ENCODE measurements at regions not wholly inside any gene's neighbourhood (a gene's known extent, or its start where the extent isn't known, plus 50 kb on each side); places are given as distances from the start of the nearest gene placed in this dataset.

DNA sequence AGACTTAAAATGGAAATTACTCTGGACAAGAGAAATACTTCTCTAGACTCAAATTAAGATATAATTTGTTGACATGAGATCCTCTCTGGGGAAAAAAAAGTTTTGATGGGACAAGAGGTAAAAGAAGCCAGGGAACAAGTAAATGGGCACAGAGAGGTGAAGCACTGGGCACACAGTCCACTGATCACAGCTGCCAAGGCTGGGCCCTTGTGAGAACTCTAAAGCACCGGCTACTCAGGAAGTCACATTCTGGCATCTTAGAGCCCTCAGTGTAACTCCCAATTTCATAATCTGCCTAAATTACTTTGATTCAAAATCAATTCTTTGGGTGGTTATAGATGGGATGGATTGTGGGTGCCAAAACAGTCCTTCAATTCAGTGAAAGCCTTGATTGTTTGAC lies 123.2 kb upstream of the CACNA2D1 start:
- TF ChIP-seq, protein P1, sequence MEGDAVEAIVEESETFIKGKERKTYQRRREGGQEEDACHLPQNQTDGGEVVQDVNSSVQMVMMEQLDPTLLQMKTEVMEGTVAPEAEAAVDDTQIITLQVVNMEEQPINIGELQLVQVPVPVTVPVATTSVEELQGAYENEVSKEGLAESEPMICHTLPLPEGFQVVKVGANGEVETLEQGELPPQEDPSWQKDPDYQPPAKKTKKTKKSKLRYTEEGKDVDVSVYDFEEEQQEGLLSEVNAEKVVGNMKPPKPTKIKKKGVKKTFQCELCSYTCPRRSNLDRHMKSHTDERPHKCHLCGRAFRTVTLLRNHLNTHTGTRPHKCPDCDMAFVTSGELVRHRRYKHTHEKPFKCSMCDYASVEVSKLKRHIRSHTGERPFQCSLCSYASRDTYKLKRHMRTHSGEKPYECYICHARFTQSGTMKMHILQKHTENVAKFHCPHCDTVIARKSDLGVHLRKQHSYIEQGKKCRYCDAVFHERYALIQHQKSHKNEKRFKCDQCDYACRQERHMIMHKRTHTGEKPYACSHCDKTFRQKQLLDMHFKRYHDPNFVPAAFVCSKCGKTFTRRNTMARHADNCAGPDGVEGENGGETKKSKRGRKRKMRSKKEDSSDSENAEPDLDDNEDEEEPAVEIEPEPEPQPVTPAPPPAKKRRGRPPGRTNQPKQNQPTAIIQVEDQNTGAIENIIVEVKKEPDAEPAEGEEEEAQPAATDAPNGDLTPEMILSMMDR (conservative IDR thresholded peaks at IDR 0.05; ENCODE audit: low read depth, low read length) = no peak
- no peak for TF ChIP-seq POLR2A (IDR thresholded peaks at IDR 0.05; ENCODE audit: low read depth, low read length)
- TF ChIP-seq, protein P2, sequence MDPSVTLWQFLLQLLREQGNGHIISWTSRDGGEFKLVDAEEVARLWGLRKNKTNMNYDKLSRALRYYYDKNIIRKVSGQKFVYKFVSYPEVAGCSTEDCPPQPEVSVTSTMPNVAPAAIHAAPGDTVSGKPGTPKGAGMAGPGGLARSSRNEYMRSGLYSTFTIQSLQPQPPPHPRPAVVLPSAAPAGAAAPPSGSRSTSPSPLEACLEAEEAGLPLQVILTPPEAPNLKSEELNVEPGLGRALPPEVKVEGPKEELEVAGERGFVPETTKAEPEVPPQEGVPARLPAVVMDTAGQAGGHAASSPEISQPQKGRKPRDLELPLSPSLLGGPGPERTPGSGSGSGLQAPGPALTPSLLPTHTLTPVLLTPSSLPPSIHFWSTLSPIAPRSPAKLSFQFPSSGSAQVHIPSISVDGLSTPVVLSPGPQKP (IDR thresholded peaks at IDR 0.05; ENCODE audit: borderline replicate concordance, low read depth, low read length) = no peak
- no peak for TF ChIP-seq CEBPB (IDR thresholded peaks at IDR 0.05; ENCODE audit: low read depth, low read length)
- TF ChIP-seq NFE2L2 (IDR thresholded peaks at IDR 0.05; ENCODE audit: low read depth, low read length) = no peak
- no peak for TF ChIP-seq RAD21 (IDR thresholded peaks at IDR 0.05; ENCODE audit: low read length)
- TF ChIP-seq BHLHE40 (IDR thresholded peaks at IDR 0.05; ENCODE audit: low read depth, low read length) = no peak
- no peak for TF ChIP-seq RFX5 (IDR thresholded peaks at IDR 0.05; ENCODE audit: low read depth, low read length)
- TF ChIP-seq MXI1 (IDR thresholded peaks at IDR 0.05; ENCODE audit: borderline replicate concordance, low read depth, low read length) = no peak
